Sigmoid colon (tissue), 4 donors: ENCODE measurements at regions not wholly inside any gene's neighbourhood (a gene's known extent, or its start where the extent isn't known, plus 50 kb on each side); places are given as distances from the start of the nearest gene placed in this dataset.

ENCODE experiments used
- CTCF ChIP-seq, 4 experiments: fragments of 450-650 bp in 3 of 4; fragments of 200-600 bp in 1 of 4; IDR thresholded peaks; one replicate each; pipeline ENCODE4 v1.5.1; 2016 to 2019; ENCODE audit warnings: antibody characterized with exemption in 4 of 4, mild to moderate bottlenecking in 3 of 4, moderate library complexity in 2 of 4
- EP300 ChIP-seq, 4 donors: sonication (generic); formaldehyde crosslinking; IDR thresholded peaks; one replicate each; pipeline ENCODE4 v1.6.1; 2017; ENCODE audit warnings: antibody characterized with exemption in 4 of 4
- POLR2A ChIP-seq, 2 donors: fragments of 450-650 bp; IDR thresholded peaks; one replicate each; pipeline ENCODE4 v1.6.1; 2016; ENCODE audit warnings: antibody characterized with exemption in 2 of 2, mild to moderate bottlenecking in 2 of 2, moderate library complexity in 2 of 2
- POLR2AphosphoS5 ChIP-seq, 4 donors: sonication (generic); formaldehyde crosslinking; IDR thresholded peaks; one replicate each; pipeline ENCODE4 v1.6.1; 2017; ENCODE audit warnings: antibody characterized with exemption in 4 of 4

GRCh38 chr1:18580047-18580446 lies 50.6 kb upstream of the PAX7 start:
- TF ChIP-seq EP300 (IDR thresholded peaks at IDR 0.05), result no peak
- no peak for TF ChIP-seq CTCF (IDR thresholded peaks at IDR 0.05)
- TF ChIP-seq POLR2A (IDR thresholded peaks at IDR 0.05), result no peak
- no peak for TF ChIP-seq POLR2AphosphoS5 (IDR thresholded peaks at IDR 0.05)
